K562 (cell line): ENCODE measurements at regions not wholly inside any gene's neighbourhood (a gene's known extent, or its start where the extent isn't known, plus 50 kb on each side); places are given as distances from the start of the nearest gene placed in this dataset.

Experiments used
- ATAC-seq: fragments of 200-7000 bp; cut with Tn5 transposase; 3 replicates; pipeline ENCODE4 v1.9.1; 2020; ENCODE audit warnings: moderate library complexity
- BruUV-seq: library from RNA; stranded (reverse); fragments of 400-500 nt; replicated peaks from 2 replicates; lab custom pipeline; 2021; lab: Mats Ljungman, UMichigan
- CTCF ChIA-PET: fragments of 300-600 bp; formaldehyde crosslinking; extraction: SDS; loops from one replicate; lab custom pipeline; 2021; ENCODE audit warnings: low intra/inter-chr PET ratio; lab: Yijun Ruan, JAX
- POLR2A ChIA-PET: fragments of 300-600, 350-650 bp; sonication (Branson Sonifier 250); formaldehyde crosslinking; extraction: SDS; loops from one replicate; lab custom pipeline; 2021; ENCODE audit warnings: antibody characterized with exemption, inconsistent platforms; lab: Yijun Ruan, JAX
- DNase-seq, 4 experiments: peaks; one replicate each; pipeline versions ENCODE4 v3.0.0 to v3.0.0-alpha.2; 2011 to 2018; ENCODE audit warnings: low spot score in 3 of 4, mixed read lengths in 3 of 4; ENCODE audit errors: extremely low read depth in 1 of 4
- FAIRE-seq: peaks from 2 replicates; lab custom pipeline; 2011; peaks lifted over from hg19 to GRCh38; lab: Jason Lieb, UNC
- H2AFZ ChIP-seq: 2 replicates; pipeline ENCODE4 v1.6.0; 2011; ENCODE audit warnings: low read depth, low read length, control low read depth, inconsistent platforms
- H3K27ac ChIP-seq: fragments of 200-600 bp; 3 replicates; pipeline ENCODE4 v1.8.0; 2011; ENCODE audit warnings: low read depth, mild to moderate bottlenecking, control low read depth, inconsistent platforms, low read length, moderate library complexity, mixed read lengths; ENCODE audit errors: extremely low read depth
- H3K27me3 ChIP-seq, 2 experiments: fragments of 300-600 bp in 1 of 2; 2 replicates in 1 of 2; 3 replicates in 1 of 2; pipeline versions ENCODE4 v1.6.0 to v1.8.0; 2011; ENCODE audit warnings: inconsistent platforms in 2 of 2, low read length in 2 of 2, mild to moderate bottlenecking in 1 of 2, mixed read lengths in 1 of 2, moderate library complexity in 1 of 2; ENCODE audit not compliant: control insufficient read depth in 2 of 2, insufficient read depth in 2 of 2
- H3K36me3 ChIP-seq: fragments of 300-600 bp; 3 replicates; pipeline ENCODE4 v1.8.0; 2011; ENCODE audit warnings: mild to moderate bottlenecking, low read length, inconsistent platforms; ENCODE audit not compliant: control insufficient read depth, insufficient read depth
- H3K4me1 ChIP-seq, 2 experiments: fragments of 200-600 bp in 1 of 2; replicated peaks in 1 of 2; 2 replicates in 1 of 2; 3 replicates in 1 of 2; pipeline versions ENCODE4 v1.5.1 to v1.8.0; 2011; ENCODE audit warnings: inconsistent platforms in 2 of 2, low read length in 2 of 2, mild to moderate bottlenecking in 1 of 2, mixed read lengths in 1 of 2, moderate library complexity in 1 of 2; ENCODE audit not compliant: control insufficient read depth in 2 of 2, insufficient read depth in 2 of 2
- H3K4me2 ChIP-seq: 2 replicates; pipeline ENCODE4 v1.6.1; 2011; ENCODE audit warnings: low read length, control low read depth, inconsistent platforms, mixed read lengths; ENCODE audit not compliant: insufficient read depth
- H3K4me3 ChIP-seq: fragments of 200-600 bp; sonication (generic), shearing (Covaris generic); 2 replicates; pipeline ENCODE4 v1.5.1; 2016; ENCODE audit warnings: control low read depth, inconsistent platforms
- H3K79me2 ChIP-seq: fragments of 200-600 bp; 3 replicates; pipeline ENCODE4 v1.8.0; 2011; ENCODE audit warnings: low read length, inconsistent platforms; ENCODE audit not compliant: control insufficient read depth, insufficient read depth
- H3K9ac ChIP-seq, 2 experiments: 2 replicates each; pipeline versions ENCODE4 v1.6.0 to v1.6.1; 2011; ENCODE audit warnings: low read depth in 2 of 2, low read length in 2 of 2, control low read depth in 1 of 2, inconsistent platforms in 1 of 2, mild to moderate bottlenecking in 1 of 2, mixed read lengths in 1 of 2; ENCODE audit not compliant: insufficient read depth in 1 of 2
- H3K9me1 ChIP-seq: one replicate; pipeline ENCODE4 v1.6.0; 2011; ENCODE audit warnings: inconsistent platforms, mild to moderate bottlenecking, low read length, moderate library complexity; ENCODE audit not compliant: control insufficient read depth, insufficient read depth
- H3K9me3 ChIP-seq: replicated peaks from 2 replicates; pipeline ENCODE4 v1.5.1; 2011; ENCODE audit warnings: low read depth, low read length, inconsistent platforms; ENCODE audit not compliant: control insufficient read depth, insufficient read depth
- H4K20me1 ChIP-seq: replicated peaks from 2 replicates; pipeline ENCODE4 v1.6.1; 2011; ENCODE audit warnings: low read length, inconsistent platforms, mixed read lengths; ENCODE audit not compliant: control insufficient read depth, insufficient read depth
- COPS2 ChIP-seq: fragments of 450-650 bp; conservative IDR thresholded peaks from 2 replicates; pipeline ENCODE4 v1.6.1; 2016; ENCODE audit warnings: mild to moderate bottlenecking, moderate library complexity
- E4F1 ChIP-seq: fragments of 250-450 bp; sonication (Bioruptor Pico); IDR thresholded peaks from 2 replicates; pipeline ENCODE4 v1.5.0; 2021; ENCODE audit warnings: mild to moderate bottlenecking, borderline replicate concordance
- FOSL1 ChIP-seq: fragments of 200-800 bp; sonication (Bioruptor generic); conservative IDR thresholded peaks from 2 replicates; pipeline ENCODE4 v1.6.1; 2016; ENCODE audit warnings: missing genetic modification characterization, missing compliant biosample characterization
- HDAC1 ChIP-seq, 2 experiments: fragments of 450-650 bp; IDR thresholded peaks; 2 replicates each; pipeline ENCODE4 v1.6.1; 2016 to 2017; ENCODE audit warnings: inconsistent platforms in 1 of 2, mild to moderate bottlenecking in 1 of 2, moderate library complexity in 1 of 2
- MAFG ChIP-seq: fragments of 450-650 bp; conservative IDR thresholded peaks from 2 replicates; pipeline ENCODE4 v1.6.1; 2016; ENCODE audit warnings: missing genetic modification characterization, missing compliant biosample characterization
- NCOA6 ChIP-seq: fragments of 450-650 bp; IDR thresholded peaks from 2 replicates; pipeline ENCODE4 v1.6.1; 2017; ENCODE audit warnings: mild to moderate bottlenecking
- NFRKB ChIP-seq: fragments of 450-650 bp; IDR thresholded peaks from 2 replicates; pipeline ENCODE4 v1.6.1; 2016; ENCODE audit warnings: low read depth
- POLR3A ChIP-seq: IDR thresholded peaks from 2 replicates; pipeline ENCODE4 v1.6.1; 2011; ENCODE audit warnings: borderline replicate concordance, mild to moderate bottlenecking, moderate library complexity; ENCODE audit not compliant: insufficient read length, insufficient read depth; ENCODE audit errors: extremely low read depth
- RNF2 ChIP-seq: sonication (generic); IDR thresholded peaks from 2 replicates; pipeline ENCODE4 v1.6.1; 2016
- SAFB2 ChIP-seq: fragments of 200-400 bp; formaldehyde crosslinking; IDR thresholded peaks from 2 replicates; pipeline ENCODE4 v1.6.1; 2018; ENCODE audit warnings: borderline replicate concordance, low read length, low read depth, moderate library complexity; ENCODE audit not compliant: severe bottlenecking
- TCF15 ChIP-seq: fragments of 250-450 bp; sonication (Bioruptor Pico); IDR thresholded peaks from 2 replicates; pipeline ENCODE4 v1.8.0; 2022; ENCODE audit warnings: moderate library complexity, mild to moderate bottlenecking, inconsistent platforms
- ZC3H4 ChIP-seq: sonication (generic); formaldehyde crosslinking; IDR thresholded peaks from 2 replicates; pipeline ENCODE4 v1.9.0; 2021; ENCODE audit warnings: missing genetic modification reagents, borderline replicate concordance
- ZFX ChIP-seq: sonication (generic); formaldehyde crosslinking; IDR thresholded peaks from 2 replicates; pipeline ENCODE4 v1.8.0; 2022; ENCODE audit warnings: mild to moderate bottlenecking, missing genetic modification reagents, moderate library complexity
- ZNF436 ChIP-seq: fragments of 250-450, 450-650 bp; sonication (Bioruptor Pico); formaldehyde crosslinking; IDR thresholded peaks from 2 replicates; pipeline ENCODE4 v1.7.0; 2020; ENCODE audit warnings: mild to moderate bottlenecking
- ZNF445 ChIP-seq: fragments of 250-450 bp; sonication (Bioruptor Pico); IDR thresholded peaks from 2 replicates; pipeline ENCODE4 v1.4.0; 2020; ENCODE audit warnings: low read depth, mild to moderate bottlenecking, moderate library complexity
- ZNF778 ChIP-seq: fragments of 450-650 bp; formaldehyde crosslinking; IDR thresholded peaks from 2 replicates; pipeline ENCODE4 v1.4.0; 2020; ENCODE audit warnings: mild to moderate bottlenecking, moderate library complexity
- WGBS: fragments of 100-300 bp; shearing (Covaris generic); methylation state at CpG from one replicate; pipeline ENCODE4 v1.1.6; 2016; ENCODE audit warnings: low coverage, mixed read lengths; ENCODE audit not compliant: insufficient coverage; ENCODE audit errors: missing lambda C conversion rate; 5-methylcytosine and 5-hydroxymethylcytosine counted together
- in situ Hi-C: fragments of 300-500 bp; cut with MboI; formaldehyde crosslinking; loops from 4 replicates; pipeline ENCODE4 v1.15.0; 2018; ENCODE audit warnings: inconsistent platforms, mixed read lengths
- intact Hi-C: fragments of 100-400 bp; cut with micrococcal nuclease; formaldehyde crosslinking; loops from 2 replicates; pipeline ENCODE4 v1.14.2; 2022

DNA sequence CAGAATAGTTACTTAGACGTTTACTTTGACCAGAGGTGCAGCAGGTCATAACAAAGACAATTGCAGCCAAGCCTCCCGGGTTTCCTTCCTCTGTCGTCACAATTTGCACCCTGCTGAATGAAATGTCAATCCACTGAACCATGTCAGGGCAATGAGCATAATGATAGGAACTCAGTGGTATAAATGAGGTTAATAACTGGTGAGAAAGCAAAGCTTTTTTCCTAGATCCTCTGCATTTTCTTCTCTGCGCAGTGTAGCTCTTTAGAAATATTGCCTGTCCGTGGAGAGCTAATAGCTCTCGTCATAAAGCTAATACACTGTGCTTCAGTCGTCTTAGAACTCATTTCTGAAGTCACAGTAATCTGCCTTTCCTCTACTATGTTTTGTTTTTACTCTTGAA is 1960.1 kb upstream of the ADGRL3 start:
- in situ Hi-C loops = no loop called here
- 1% methylated on average over 7 of the region's 7 CpGs for WGBS
- BruUV-seq = no TSS peak
- TF ChIP-seq SAFB2 = no peak
- TF ChIP-seq MAFG (tag) = no peak
- no peak for TF ChIP-seq COPS2
- TF ChIP-seq FOSL1 (tag) = no peak
- no peak for TF ChIP-seq NFRKB
- no peak for TF ChIP-seq NCOA6
- no peak for TF ChIP-seq ZNF778 (CRISPR knock-in tag)
- TF ChIP-seq ZFX (CRISPR knock-in tag) = no peak
- TF ChIP-seq ZC3H4 (CRISPR knock-in tag) = no peak
- TF ChIP-seq ZNF436 = no peak
- no peak for TF ChIP-seq HDAC1 (IDR thresholded peaks at IDR 0.05)
- TF ChIP-seq ZNF445 (CRISPR knock-in tag) = no peak
- TF ChIP-seq POLR3A = no peak
- TF ChIP-seq TCF15 (CRISPR knock-in tag) = no peak
- no peak for TF ChIP-seq RNF2
- TF ChIP-seq E4F1 = no peak

More for the DNA sequence above, 1960.1 kb upstream of the ADGRL3 start:
- Histone ChIP-seq H3K9me1 (no peaks in the 10 kb centered on the region), H3K27ac (no peak overlapping the region), H3K36me3 (no peaks in the 10 kb centered on the region), H3K9ac (no peak overlapping the region), H3K4me3 (no peak overlapping the region), H4K20me1 (no peaks in the 10 kb centered on the region), H3K4me2 (no peak overlapping the region), H2AFZ (no peak overlapping the region), H3K79me2 (no peaks in the 10 kb centered on the region), H3K9me3 (0 out of 2 replicates have a peak, but pooled peaks cover 1% of the 10 kb centered on the region), H3K4me1 (no peaks in the 10 kb centered on the region), H3K27me3 (no peaks in the 10 kb centered on the region)
- POLR2A ChIA-PET = no interaction called here
- FAIRE-seq (no peak), DNase-seq (no peak), ATAC-seq (no peak)
- intact Hi-C loops = no loop called here
- CTCF ChIA-PET = no interaction called here
